Skin epidermis (tissue), 12 donors: ENCODE measurements at regions not wholly inside any gene's neighbourhood (a gene's known extent, or its start where the extent isn't known, plus 50 kb on each side); places are given as distances from the start of the nearest gene placed in this dataset.
"Not testable (repeated sequence)": the region's sequence is repeated elsewhere in the genome, so short reads cannot be mapped to it uniquely, and the experiment has no call there.

Source experiments
- H3K27ac ChIP-seq, 21 experiments: fragments of 200-600 bp; sonication (generic) in 11 of 21; one replicate each; pipeline ENCODE4 v1.5.0; 2020; ENCODE audit warnings: mild to moderate bottlenecking in 3 of 21, inconsistent platforms in 2 of 21, moderate library complexity in 2 of 21
- H3K4me3 ChIP-seq, 7 experiments: fragments of 200-600 bp; sonication (generic) in 2 of 7; one replicate each; pipeline ENCODE4 v1.5.0; 2020; ENCODE audit warnings: inconsistent platforms in 2 of 7, mild to moderate bottlenecking in 2 of 7, moderate library complexity in 1 of 7

DNA sequence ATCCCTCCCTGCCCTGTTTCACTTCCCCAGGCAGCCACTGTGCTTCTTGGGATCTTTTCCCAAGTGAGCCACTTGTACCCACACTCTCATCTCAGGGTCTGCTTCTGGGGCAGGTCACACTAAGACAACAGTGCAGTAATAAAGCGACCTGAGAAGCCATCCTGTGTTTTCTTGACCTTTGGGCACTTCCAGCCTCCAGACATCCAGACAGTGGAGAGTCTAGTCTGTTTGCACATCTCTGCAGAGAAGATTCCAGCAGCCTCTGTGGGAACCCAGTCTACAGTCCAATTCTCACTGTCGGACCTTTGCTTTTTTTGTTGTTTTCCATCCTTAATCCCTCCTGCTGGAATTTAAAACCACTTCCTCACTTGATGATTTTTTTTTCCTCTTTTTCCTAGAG lies 50.3 kb upstream of the ATP6AP2 start:
- Histone ChIP-seq H3K27ac (no peak overlapping the region), H3K4me3 (no peak overlapping the region)

DNA sequence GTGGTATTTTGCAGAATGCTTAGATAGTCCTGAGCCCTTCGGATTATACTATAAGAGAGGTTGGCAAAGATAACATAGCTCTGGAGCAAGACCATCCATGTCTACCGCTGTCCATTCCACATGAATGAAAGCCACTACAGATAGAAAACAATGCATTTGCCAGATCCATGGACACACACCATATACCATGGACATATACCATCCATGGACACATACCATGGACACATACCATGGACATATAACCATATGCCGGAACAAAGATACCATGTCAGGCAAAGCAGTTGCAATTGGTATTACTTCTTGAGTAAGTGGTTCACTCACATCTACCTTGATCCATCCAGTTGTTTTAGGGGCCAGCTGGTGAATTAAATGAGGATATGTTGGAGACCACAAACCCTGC lies 53.2 kb upstream of the ATP6AP2 start:
- no peak overlapping the region for H3K27ac ChIP-seq
- no peak overlapping the region for H3K4me3 ChIP-seq

DNA sequence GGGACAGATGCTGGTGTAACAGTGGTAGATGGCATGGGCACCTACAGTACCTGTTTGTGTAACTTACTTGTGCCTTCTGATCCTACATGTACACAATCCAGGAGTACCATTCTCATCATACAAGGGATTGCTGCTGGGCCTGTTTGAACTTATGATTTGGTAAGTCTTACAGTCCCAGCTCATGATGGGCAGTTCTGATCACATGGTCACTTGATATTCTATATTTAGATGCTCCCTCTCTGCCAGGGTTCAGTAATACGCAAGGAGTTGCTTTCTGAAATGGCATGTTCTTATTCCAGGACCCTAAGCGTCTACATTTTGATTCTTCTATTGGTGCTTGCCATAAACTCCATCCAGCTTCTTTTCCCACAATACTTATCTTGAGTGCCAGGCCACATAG lies 54.4 kb upstream of the ATP6AP2 start:
- no peak overlapping the region for H3K27ac ChIP-seq
- H3K4me3 ChIP-seq: no peak overlapping the region

DNA sequence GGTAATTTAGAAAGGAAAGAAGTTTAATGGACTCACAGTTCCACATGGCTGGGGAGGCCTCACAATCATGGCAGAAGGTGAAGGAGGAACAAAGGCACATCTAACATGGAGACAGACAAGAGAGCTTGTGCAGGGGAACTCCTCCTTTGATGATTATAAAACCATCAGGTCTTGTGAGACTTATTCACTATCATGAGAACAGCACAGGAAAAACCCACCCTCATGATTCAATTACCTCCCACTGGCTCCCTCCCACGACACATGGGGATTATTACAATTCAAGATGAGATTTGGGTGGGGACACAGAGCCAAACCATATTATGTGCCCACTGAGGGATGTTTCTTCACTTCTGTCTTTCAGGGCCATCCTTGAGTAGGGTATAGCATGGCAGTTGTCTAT lies 54.9 kb upstream of the ATP6AP2 start:
- H3K4me3 ChIP-seq, H3K27ac ChIP-seq: not testable (repeated sequence)

DNA sequence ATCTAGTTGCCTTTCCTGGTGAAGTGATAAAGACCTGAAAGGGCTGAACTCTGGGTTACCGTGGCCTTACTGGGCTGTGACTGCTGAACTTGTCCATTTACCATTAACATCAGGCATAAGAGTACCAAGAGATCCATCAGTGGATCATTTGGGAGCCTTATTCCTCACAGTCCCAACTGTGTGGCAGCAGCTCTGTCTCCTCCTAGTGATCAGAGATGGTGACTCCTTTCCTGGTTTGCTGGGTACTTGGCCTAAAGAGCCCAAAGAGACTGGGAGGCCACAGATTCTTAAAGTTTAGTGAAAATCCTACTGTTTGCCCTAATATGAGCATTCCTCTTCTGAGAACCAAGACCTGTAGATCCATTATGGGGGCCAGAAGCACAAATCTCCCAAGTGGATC lies 56.3 kb upstream of the ATP6AP2 start:
- Histone ChIP-seq H3K4me3 (no peak overlapping the region), H3K27ac (no peak overlapping the region)

DNA sequence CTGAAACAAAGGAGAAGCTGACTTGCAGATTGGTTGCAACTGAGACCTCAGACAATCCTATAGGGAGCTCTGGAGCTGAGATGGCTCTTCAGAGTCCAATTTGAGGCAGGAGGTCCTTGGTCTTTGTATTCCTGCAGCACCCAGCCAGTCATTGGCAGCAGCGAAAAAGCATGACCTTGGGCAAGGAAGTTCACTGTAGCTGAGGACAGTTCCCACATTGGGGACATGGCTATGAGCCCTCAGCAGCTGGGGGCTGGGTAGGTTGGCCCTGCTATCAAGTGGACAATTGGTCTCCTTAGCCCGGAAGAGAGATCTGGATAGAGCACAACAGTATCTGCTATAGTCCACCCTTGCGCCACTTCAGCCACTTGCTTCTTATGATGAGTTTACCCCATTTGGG lies 56.9 kb upstream of the ATP6AP2 start:
- Histone ChIP-seq H3K4me3 (no peak overlapping the region), H3K27ac (no peak overlapping the region)

DNA sequence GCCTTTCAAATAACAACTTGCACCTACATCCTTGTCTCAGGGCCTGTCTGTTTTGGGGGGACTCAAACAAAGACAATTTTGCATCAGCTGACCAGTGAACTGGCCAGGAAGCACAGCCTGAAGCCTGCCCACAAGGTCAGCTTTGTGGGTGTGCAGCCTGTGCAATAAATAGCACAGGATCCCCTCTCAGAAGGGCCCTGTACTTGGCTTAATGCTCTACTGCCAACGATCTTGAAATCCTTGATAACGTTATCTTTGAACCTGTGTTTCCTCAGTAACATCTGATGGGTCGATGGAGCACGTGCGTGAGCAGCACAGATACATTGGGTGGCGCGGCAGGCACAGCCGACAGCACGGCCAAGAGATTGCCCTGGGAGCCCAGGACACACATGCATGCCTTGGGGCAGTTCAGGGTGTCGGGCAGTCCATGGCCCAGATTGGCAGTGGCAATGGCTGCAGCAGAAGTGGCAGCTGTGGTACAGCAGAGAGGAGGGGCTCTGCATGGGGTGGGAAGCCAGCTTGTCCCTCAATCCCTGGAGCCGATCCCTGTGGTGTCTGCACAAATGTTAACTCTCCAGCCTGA lies 58.8 kb upstream of the ATP6AP2 start:
- no peak overlapping the region for H3K27ac ChIP-seq

DNA sequence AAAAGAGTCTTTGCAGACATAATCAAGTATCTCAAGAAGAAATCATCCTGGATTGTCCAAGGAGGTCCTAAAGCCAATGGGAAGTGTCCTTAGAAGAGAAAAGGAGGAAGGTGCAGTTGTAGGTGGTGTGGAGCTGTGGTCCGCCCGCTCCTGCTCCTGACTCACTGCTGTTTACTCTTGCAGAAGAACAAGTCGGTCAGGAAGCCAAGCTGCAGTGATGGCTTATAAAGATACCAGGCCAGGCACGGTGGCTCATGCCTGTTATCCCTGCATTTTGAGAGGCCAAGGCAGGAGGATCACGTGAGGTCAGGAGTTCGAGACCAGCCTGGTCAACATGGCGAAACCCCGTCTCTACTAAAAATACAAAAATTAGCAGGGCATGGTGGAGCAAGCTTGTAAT lies 66.4 kb upstream of the ATP6AP2 start:
- H3K27ac ChIP-seq: no peak overlapping the region
- H3K4me3 ChIP-seq: no peak overlapping the region

More for the DNA sequence above, 58.8 kb upstream of the ATP6AP2 start:
- H3K4me3 ChIP-seq: no peak overlapping the region

DNA sequence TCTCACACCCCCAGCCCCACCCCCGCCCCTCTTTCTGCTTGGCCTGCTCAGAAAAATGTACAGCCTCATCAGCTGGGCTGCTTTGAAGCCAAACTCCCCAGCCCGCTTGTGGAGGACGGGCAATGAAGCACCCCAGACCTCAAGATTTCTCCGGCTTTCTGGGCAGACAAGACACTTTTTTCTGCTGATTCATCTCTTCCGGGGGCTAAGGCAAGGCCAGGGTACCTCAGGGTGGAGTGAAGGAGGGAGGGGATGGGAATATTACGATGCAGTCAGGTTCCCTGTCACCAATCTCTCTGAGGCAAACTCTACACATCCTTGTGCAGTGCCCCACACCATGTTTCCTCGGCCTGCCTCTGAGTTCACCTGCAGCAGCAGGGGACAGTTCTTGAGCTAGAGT lies 66.9 kb upstream of the ATP6AP2 start:
- Histone ChIP-seq H3K4me3 (no peak overlapping the region), H3K27ac (no peak overlapping the region)

DNA sequence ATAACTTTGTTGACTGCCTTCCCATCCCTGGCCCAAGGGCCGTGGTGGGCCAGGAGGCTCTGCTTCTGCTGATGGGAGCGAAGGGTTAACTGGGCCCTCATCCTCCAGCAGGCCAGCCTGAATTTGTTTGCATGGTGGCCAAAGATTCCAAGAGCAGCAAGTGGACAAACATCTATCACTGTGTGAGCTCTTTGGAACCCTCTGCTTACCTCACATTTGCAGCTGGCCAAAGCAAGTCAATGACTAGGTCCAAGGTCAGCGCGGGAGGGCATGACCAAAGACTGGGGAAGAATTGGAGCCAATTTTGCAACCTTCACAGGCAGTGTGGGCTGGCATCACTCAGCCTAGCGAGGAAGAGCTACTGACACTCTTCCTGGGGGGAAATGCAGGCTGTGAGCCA lies 67.8 kb upstream of the ATP6AP2 start:
- Histone ChIP-seq H3K27ac (no peak overlapping the region), H3K4me3 (no peak overlapping the region)

DNA sequence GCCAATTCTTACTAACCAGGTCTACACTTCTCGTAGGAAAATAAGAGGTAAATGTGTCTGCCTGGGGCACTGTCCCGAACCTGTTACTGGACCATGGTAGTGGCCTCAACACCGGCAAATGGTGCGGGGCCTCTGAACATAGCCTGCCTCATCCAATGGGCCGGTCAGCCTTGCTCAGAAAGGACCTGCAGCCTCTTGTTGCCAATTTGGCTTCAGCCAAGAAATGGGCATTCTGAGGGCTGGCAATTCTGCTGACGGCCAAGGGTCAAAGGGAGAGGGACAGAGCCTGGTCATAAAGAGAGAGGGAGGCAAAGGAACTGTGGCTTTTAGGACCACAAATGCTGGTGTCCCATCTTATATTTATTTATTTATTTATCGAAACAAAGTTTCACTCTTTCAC lies 69.5 kb upstream of the ATP6AP2 start:
- H3K27ac ChIP-seq: no peak overlapping the region
- H3K4me3 ChIP-seq: no peak overlapping the region

DNA sequence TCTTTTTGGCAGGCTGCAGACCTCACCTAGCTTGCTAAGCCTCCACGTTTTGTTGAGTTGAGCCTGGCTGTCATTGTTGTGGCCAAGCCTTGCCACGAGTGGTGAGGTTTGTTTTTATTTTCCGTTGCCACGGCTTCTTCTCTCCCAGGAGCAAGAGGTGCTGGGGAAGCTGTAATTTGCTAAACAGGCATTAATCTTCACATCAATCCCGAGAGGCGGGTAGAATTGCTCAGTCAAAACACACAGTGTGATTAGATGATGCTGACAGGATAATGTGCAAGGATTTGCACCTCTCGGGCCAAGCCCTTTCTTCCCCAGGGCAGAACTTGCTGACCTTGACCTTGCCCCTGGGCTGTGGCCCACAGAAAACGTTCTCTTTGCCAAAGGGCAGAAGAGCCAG lies 72.2 kb upstream of the ATP6AP2 start:
- Histone ChIP-seq H3K4me3 (no peak overlapping the region), H3K27ac (no peak overlapping the region)

DNA sequence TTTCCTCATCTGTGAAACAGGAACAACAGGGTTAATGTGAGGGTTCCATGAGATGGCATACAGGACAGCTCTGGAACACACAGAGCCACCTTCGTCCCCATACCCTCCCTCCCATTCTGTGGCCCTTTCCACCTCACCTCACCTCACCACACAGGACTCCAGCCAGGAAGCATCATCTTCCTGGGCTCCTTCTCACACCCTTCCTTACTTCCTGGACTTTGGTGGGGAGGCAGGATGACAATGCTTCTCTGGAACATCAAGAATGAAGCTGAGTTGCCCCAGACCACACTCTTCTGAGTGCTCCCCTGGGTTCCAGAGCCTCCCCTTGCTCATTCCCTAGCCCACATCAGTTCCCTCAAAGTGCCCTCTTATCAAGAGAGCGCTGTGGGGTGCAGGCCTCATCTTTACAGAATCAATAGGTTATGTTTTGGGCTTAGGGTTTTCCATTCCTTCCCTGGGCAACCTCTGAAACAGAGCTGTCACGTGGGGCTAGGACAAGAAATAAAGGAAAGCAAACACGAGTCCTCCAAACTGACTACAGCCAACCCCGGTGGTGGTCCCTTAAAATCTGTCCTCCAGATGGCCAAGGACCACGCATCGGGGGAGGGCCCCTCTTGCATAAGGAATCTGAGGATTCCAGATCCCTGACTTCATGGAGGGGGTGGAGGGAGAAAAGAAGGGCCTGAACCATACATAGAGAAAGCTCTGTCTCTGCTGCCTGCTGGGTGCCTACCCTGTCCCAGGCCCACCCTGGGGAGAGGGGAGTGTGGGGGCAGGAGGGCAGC lies 74.4 kb upstream of the ATP6AP2 start:
- no peak overlapping the region for H3K27ac ChIP-seq
- H3K4me3 ChIP-seq: no peak overlapping the region

DNA sequence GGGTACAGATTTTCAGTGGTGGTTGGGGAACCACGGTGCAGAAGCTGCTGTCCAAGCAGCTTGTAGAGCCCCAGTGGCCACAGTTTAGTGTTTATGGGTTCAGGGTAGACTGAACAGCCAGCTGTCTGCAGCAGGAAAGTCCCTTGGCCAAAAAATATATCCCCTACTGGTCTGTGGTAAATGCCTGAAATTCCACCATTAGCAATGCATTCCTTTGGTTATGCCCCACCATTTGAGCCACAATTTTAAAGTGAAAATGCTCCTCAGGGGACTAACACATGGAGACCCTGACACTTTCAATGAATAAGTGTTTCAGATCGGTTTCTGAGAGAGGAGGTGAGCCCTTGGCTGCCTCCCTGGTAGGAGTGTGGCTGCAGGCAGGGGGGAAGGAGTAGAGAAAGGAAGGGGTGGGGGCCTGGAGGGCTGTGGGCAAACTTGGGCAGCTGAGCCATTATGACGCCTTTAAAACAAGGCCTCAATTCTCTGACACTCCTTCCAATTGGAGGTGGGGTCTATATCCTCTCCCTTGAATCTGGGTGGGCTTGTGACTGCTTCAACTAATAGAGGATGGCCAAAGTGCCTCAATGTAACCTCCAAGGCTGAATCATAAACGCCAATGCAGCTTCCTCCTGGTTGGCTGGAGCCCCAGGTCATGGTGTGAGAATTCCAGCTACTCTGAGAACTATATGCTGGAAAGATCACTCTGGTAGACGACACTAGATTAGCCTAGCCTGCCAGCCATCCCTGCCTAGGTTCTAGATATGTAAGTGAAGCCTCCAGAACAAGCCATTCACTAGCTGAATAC lies 75.8 kb upstream of the ATP6AP2 start:
- no peak overlapping the region for H3K27ac ChIP-seq
- no peak overlapping the region for H3K4me3 ChIP-seq

DNA sequence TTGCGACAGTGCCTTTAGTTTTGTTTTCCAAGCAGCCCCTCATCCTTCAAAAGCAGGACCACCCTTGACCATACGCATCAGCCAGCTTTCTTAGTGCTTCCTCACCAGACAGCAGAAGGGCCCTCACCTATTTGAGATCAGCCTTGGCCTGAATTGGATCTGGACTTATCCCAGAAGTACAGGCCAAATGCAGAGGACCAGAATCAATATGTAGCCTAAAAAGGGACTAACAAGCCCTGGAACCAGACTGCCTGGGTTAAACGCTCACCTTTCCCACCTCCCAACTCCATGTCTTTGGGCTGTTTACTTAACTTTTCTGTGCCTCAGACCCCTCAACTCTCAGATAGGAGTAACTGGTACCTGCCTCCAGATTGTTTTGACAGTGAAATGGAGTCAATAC lies 77.7 kb upstream of the ATP6AP2 start:
- no peak overlapping the region for H3K4me3 ChIP-seq

DNA sequence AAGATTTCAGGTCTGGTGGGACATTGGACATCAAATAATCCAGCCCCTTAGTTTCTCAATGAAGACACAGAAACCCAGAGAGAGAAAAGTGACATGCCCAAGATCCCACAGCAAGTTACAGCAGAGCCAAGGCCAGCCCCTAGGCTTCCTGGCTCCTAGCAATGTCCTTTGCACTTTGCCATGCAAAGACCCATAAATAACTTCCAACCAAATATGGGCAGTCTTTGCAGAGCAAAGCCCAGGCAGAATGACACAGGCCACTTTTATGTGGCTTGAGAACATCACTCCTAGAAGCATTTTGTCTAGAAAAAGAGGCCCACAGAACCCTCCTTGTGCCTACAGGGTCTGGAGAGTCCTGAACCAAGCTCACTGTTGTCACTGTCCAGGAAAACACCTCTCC lies 78.1 kb upstream of the ATP6AP2 start:
- Histone ChIP-seq H3K4me3 (no peak overlapping the region), H3K27ac (no peak overlapping the region)

More for the DNA sequence above, 77.7 kb upstream of the ATP6AP2 start:
- no peak overlapping the region for H3K27ac ChIP-seq

DNA sequence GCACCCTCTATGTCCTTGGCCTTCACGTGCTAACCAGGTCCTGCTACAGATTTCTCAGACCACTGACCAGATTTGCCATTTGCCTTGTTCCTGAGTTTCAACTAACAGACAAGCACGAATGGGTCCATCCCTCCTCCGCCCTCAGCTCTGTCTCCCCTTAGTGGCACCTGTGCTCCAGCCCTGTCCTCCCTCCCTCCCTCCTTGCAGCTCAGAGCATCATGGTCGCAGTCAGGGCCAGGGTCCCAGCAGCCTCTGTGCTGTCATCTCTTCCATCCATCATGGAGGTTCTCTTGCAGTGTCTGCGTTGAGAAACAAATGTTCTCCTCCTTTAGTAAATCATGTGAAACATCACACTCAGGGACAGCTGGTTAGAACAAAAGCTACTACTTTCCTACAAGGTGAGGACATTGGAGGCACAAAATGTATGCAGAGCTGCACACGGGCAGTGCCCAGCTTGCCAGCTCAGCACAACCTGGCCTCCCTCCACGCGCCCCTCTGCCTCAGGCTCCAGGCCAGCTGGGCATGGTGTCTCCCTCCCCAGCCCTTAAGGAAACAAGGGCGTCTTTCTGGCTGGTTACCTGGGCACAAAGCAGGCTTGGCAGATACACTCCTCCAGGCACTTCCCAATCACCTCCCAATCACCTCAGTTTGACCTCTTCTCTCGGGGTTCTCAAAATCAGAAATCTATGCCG lies 79.5 kb upstream of the ATP6AP2 start:
- Histone ChIP-seq H3K27ac (no peak overlapping the region), H3K4me3 (no peak overlapping the region)

DNA sequence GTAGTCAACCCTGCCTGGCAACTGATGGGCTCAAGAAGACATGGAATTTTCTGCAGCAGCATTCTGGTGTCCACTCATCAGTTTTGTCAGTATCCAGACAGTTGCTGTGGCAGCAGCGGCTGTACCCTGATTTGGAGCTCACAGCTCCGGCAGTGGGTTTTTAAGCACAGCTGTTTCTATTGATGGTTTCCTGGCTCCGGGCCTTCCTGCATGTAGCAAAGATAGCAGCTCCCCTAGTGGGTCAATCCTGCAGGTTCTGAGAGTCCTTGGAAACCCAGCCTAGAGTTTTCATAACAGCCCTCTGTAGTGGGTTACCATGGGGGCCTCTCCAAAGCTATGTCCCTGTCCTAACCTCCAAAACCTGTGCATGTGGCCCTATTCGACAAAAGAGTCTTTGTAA lies 84.0 kb upstream of the ATP6AP2 start:
- no peak overlapping the region for H3K4me3 ChIP-seq
- no peak overlapping the region for H3K27ac ChIP-seq

DNA sequence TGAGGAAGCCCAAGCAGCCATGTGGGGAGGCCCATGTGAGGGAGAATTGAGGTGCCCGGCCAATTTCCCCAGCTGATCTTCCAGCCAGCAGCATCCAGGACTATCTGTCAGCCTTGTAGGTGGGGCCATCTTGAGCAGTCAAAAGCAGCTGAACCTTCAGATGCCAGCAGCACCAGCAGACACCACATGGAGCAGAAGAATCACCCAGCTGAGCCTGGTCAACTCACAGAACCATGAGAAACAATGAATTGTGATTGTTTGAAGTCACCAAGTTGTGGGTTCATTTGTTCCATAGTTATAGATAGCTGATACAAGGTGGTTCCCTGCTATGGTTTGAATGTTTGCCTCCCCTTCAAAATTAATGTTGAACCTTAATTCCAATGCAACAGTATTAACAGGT lies 85.1 kb upstream of the ATP6AP2 start:
- no peak overlapping the region for H3K27ac ChIP-seq
- no peak overlapping the region for H3K4me3 ChIP-seq

DNA sequence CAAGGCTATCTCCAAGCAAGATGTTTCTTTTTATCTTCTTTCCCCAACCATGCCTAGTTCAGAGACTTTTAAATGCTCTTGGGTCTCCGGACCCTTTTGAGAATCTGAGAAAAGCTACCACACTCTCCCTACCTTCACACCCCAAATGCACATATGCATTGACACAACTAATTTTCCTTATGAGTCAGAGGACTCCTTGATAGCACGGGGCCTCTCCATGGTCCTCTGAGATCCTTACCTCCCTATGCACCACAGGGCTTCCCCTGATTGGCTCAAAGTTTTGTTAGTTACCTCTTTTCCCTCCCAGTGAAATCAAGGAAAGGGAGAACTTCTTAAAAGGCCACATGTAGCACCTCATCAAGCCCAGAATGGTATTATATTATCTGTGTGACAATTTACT lies 86.8 kb upstream of the ATP6AP2 start:
- no peak overlapping the region for H3K27ac ChIP-seq
- no peak overlapping the region for H3K4me3 ChIP-seq

DNA sequence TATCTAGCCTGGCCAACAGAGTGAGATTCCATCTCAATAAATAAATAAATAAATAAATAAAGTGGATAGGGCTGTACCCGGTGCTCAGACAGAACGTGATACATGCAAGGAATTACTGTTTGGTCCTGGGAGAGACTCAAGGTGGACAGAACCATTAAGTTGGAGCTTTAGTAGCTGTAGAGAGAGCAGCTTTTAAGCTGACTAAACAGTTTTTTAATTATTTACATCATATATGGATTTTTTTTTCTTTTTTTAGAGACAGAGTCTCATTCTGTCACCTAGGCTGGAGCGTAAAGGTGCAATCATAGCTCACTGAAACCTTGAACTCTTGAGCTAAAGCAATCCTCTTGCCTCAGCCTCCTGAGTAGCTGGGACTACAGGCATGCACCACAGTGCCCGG lies 92.5 kb upstream of the ATP6AP2 start:
- H3K27ac ChIP-seq: no peak overlapping the region
- no peak overlapping the region for H3K4me3 ChIP-seq
